ENCODE measurements at regions not wholly inside any gene's neighbourhood (a gene's known extent, or its start where the extent isn't known, plus 50 kb on each side); places are given as distances from the start of the nearest gene placed in this dataset.

GRCh38 chr6:44582930-44583329 lies 195.4 kb downstream of the CDC5L start:
- no peak for TF ChIP-seq CTCF (IDR thresholded peaks at IDR 0.05; ENCODE audit: low read depth, low read length)
- no peak overlapping the region for H3K4me3 ChIP-seq (ENCODE audit: low read depth, low read length)

- no peak overlapping the region for H3K4me3 ChIP-seq (ENCODE audit: low read depth, low read length)
- TF ChIP-seq CTCF (IDR thresholded peaks at IDR 0.05; ENCODE audit: low read depth, low read length) = no peak
Measured at GRCh38 chr6:44590471-44590870, 203.0 kb downstream of the CDC5L start.

DNA sequence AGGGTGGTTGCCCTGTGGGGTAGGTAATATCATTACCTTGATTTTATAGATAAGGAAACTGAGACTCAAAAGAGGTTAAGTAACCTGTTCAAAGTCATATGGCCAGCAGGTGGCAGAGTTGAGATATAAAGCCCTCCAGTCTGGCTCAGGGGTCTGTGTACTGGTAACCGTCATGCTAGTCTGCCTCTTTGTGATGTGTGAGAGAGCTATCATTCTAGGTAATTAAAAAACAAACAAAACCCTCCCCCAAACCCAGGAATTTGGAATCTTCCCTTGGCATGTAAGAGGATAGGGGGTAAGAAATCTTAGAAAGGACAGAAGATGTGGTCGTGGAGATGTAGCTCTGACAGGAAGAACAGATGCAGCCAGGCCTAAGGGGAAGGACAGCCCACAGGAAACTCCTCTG lies 206.0 kb downstream of the CDC5L start:
- H3K4me3 ChIP-seq (ENCODE audit: low read depth, low read length) = no peak overlapping the region

DNA sequence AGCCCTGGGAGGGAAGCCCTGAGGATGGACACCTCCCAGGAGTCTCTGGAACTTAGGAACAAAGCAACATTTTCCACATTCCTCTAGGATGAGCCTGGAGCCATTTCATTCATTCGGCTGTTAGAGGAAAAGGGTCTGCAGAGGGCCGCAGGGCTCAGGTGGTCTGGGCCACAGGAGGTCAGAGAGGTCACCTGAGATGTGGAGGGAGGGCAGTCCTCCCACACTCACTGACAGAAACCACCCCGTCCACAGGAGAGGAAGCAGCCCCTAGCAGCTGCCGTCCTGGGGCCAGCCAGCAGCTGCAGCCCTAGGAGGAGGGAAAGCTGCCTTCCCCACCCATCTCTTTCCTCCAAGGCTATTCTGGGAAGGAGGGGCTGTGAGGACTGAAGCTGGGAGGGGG lies 207.0 kb downstream of the CDC5L start:
- H3K4me3 ChIP-seq (ENCODE audit: low read depth, low read length) = no peak overlapping the region
- no peak for TF ChIP-seq CTCF (IDR thresholded peaks at IDR 0.05; ENCODE audit: low read depth, low read length)

More for the DNA sequence above, 206.0 kb downstream of the CDC5L start:
- TF ChIP-seq CTCF (IDR thresholded peaks at IDR 0.05; ENCODE audit: low read depth, low read length) = peak; percentile 21; the same call in 1 of the 2 replicates

GRCh38 chr6:44598679-44599078 lies 211.2 kb downstream of the CDC5L start:
- no peak overlapping the region for H3K4me3 ChIP-seq (ENCODE audit: low read depth, low read length)
- no peak for TF ChIP-seq CTCF (IDR thresholded peaks at IDR 0.05; ENCODE audit: low read depth, low read length)

GRCh38 chr6:44599672-44600071 lies 212.2 kb downstream of the CDC5L start:
- TF ChIP-seq CTCF (IDR thresholded peaks at IDR 0.05; ENCODE audit: low read depth, low read length) = no peak
- H3K4me3 ChIP-seq (ENCODE audit: low read depth, low read length) = no peak overlapping the region

DNA sequence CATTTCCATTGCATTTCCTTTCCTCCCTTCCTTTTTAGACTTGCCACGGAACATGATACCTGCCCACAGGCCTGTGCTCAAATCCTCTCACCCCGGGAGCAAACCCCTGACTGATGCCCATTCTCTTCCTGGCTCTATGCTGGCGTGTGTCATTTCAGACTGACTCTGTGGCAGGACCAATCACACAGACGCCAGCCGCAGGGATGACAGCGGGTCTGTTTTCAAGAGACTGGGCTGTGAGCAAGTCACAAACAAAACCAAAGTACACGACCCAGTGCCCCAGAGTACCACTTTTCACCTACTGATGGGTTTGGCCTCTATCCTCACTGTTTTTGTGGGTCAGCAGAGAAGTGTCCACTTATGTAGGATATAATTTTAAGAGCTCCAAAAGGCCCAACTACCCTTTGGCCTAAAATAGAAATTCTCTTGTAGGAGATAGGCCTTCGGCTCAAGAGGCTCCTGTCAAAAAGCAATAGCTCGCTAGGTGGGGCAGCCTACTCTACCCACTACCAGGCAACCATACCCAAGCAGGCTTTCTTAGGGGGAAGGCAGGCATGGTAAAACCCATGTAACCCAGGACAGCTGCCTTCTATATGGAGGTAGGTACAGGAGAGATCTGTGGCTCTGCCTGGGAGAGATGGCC lies 215.7 kb downstream of the CDC5L start:
- TF ChIP-seq CTCF (IDR thresholded peaks at IDR 0.05; ENCODE audit: low read depth, low read length) = no peak
- no peak overlapping the region for H3K4me3 ChIP-seq (ENCODE audit: low read depth, low read length)
